ENCODE measurements at regions not wholly inside any gene's neighbourhood (a gene's known extent, or its start where the extent isn't known, plus 50 kb on each side); places are given as distances from the start of the nearest gene placed in this dataset.
"Not testable (repeated sequence)": the region's sequence is repeated elsewhere in the genome, so short reads cannot be mapped to it uniquely, and the experiment has no call there.

- CTCF ChIA-PET, result no interaction called here
- intact Hi-C loops (cut with micrococcal nuclease; ENCODE audit: unreplicated experiment), result no loop called here
- no TSS peak for BruUV-seq (replicated peaks)
These were observed 1431.7 kb upstream of the B3GALT2 start for GRCh38 chr1:194618101-194618500.

GRCh38 chr1:194617272-194617671, 1430.9 kb upstream of the B3GALT2 start:
- H3K4me2 ChIP-seq; BruUV-seq (replicated peaks); H3K4me3 ChIP-seq; H4K20me1 ChIP-seq (ENCODE audit: insufficient read depth); H2AFZ ChIP-seq; intact Hi-C loops (cut with micrococcal nuclease; ENCODE audit: unreplicated experiment); H3K27ac ChIP-seq; CTCF ChIA-PET; H3K9me2 ChIP-seq (ENCODE audit: insufficient read depth); H3K27me3 ChIP-seq (ENCODE audit: insufficient read depth, low read depth); POLR2A ChIA-PET (ENCODE audit: unreplicated experiment); H3K36me3 ChIP-seq (ENCODE audit: low read depth); H3K4me1 ChIP-seq (replicated peaks; ENCODE audit: insufficient read depth); DNase-seq; H3F3A ChIP-seq (ENCODE audit: insufficient read depth, low read depth); H3K79me2 ChIP-seq (ENCODE audit: low read depth); H3K9me3 ChIP-seq (ENCODE audit: insufficient read depth, low read depth): not testable (repeated sequence)

More at GRCh38 chr1:194618101-194618500, 1431.7 kb upstream of the B3GALT2 start:
- no peak for DNase-seq
- Histone ChIP-seq H3K9me3 (ENCODE audit: insufficient read depth, low read depth) (peaks cover 3% of the 10 kb centered on the region; the same call in 1 of the 2 replicates), H3F3A (ENCODE audit: insufficient read depth, low read depth) (no peaks in the 10 kb centered on the region), H3K4me3 (no peak overlapping the region), H3K27ac (no peak overlapping the region), H3K27me3 (ENCODE audit: insufficient read depth, low read depth) (no peaks in the 10 kb centered on the region), H2AFZ (no peak overlapping the region), H4K20me1 (ENCODE audit: insufficient read depth) (no peaks in the 10 kb centered on the region), H3K4me1 (replicated peaks; ENCODE audit: insufficient read depth) (no peaks in the 10 kb centered on the region), H3K36me3 (ENCODE audit: low read depth) (no peaks in the 10 kb centered on the region; the same call in 1 of the 2 replicates), H3K4me2 (no peak overlapping the region), H3K79me2 (ENCODE audit: low read depth) (no peaks in the 10 kb centered on the region), H3K9me2 (ENCODE audit: insufficient read depth) (0 out of 2 replicates have a peak, but pooled peaks cover 5% of the 10 kb centered on the region)
- TF ChIP-seq CTCF (conservative IDR thresholded peaks at IDR 0.05) (no peak), EZH2 (IDR thresholded peaks at IDR 0.05; ENCODE audit: low read depth) (no peak)
- POLR2A ChIA-PET (ENCODE audit: unreplicated experiment), result no interaction called here

GRCh38 chr1:194616835-194617234, 1430.4 kb upstream of the B3GALT2 start:
- no peaks in the 10 kb centered on the region for H3K4me1 ChIP-seq (replicated peaks; ENCODE audit: insufficient read depth)
- no peaks in the 10 kb centered on the region for H3K27me3 ChIP-seq (ENCODE audit: insufficient read depth, low read depth)
- no peak overlapping the region for H2AFZ ChIP-seq
- H3K36me3 ChIP-seq (ENCODE audit: low read depth), result no peaks in the 10 kb centered on the region
- TF ChIP-seq EZH2 (IDR thresholded peaks at IDR 0.05; ENCODE audit: low read depth) (no peak), CTCF (conservative IDR thresholded peaks at IDR 0.05) (no peak)
- ChIA-PET POLR2A (ENCODE audit: unreplicated experiment) (no interaction called here), CTCF (no interaction called here)
- no TSS peak for BruUV-seq (replicated peaks)
- H3K79me2 ChIP-seq (ENCODE audit: low read depth), result no peaks in the 10 kb centered on the region
- no peaks in the 10 kb centered on the region for H3K9me2 ChIP-seq (ENCODE audit: insufficient read depth)
- H3F3A ChIP-seq (ENCODE audit: insufficient read depth, low read depth), result no peaks in the 10 kb centered on the region
- H3K27ac ChIP-seq, result no peak overlapping the region
- H3K4me3 ChIP-seq, result no peak overlapping the region
- no peak for DNase-seq
- H4K20me1 ChIP-seq (ENCODE audit: insufficient read depth), result no peaks in the 10 kb centered on the region
- no peaks in the 10 kb centered on the region; the same call in 1 of the 2 replicates for H3K9me3 ChIP-seq (ENCODE audit: insufficient read depth, low read depth)
- H3K4me2 ChIP-seq, result no peak overlapping the region
- intact Hi-C loops (cut with micrococcal nuclease; ENCODE audit: unreplicated experiment), result no loop called here

- no peaks in the 10 kb centered on the region for H3K4me1 ChIP-seq (replicated peaks; ENCODE audit: insufficient read depth)
- H3K27ac ChIP-seq, result no peak overlapping the region
- H3K9me2 ChIP-seq (ENCODE audit: insufficient read depth), result no peaks in the 10 kb centered on the region
- H3K4me3 ChIP-seq, result no peak overlapping the region
- intact Hi-C loops (cut with micrococcal nuclease; ENCODE audit: unreplicated experiment), result loop anchor here (1.0 kb wide), 1 partner anchor 44 kb away; no protein-coding TSS in a partner anchor
- ChIA-PET POLR2A (ENCODE audit: unreplicated experiment) (no interaction called here), CTCF (no interaction called here)
- no TSS peak for BruUV-seq (replicated peaks)
- H3K36me3 ChIP-seq (ENCODE audit: low read depth), result no peaks in the 10 kb centered on the region
- H3K79me2 ChIP-seq (ENCODE audit: low read depth), result no peaks in the 10 kb centered on the region
- H3F3A ChIP-seq (ENCODE audit: insufficient read depth, low read depth), result no peaks in the 10 kb centered on the region
- no peaks in the 10 kb centered on the region for H4K20me1 ChIP-seq (ENCODE audit: insufficient read depth)
- H3K9me3 ChIP-seq (ENCODE audit: insufficient read depth, low read depth), result no peaks in the 10 kb centered on the region
- H3K4me2 ChIP-seq, result no peak overlapping the region
- no peak for TF ChIP-seq EZH2 (IDR thresholded peaks at IDR 0.05; ENCODE audit: low read depth)
- no peak for TF ChIP-seq CTCF (conservative IDR thresholded peaks at IDR 0.05)
- no peaks in the 10 kb centered on the region for H3K27me3 ChIP-seq (ENCODE audit: insufficient read depth, low read depth)
- no peak overlapping the region for H2AFZ ChIP-seq
- DNase-seq, result no peak
These were observed 1415.8 kb upstream of the B3GALT2 start for GRCh38 chr1:194602184-194602583.

Data from PC-9 (cell line).